ENCODE measurements at regions not wholly inside any gene's neighbourhood (a gene's known extent, or its start where the extent isn't known, plus 50 kb on each side); places are given as distances from the start of the nearest gene placed in this dataset.
A peak's percentile ranks its signal among the peaks of the same experiment; 100 is the strongest.

DNA sequence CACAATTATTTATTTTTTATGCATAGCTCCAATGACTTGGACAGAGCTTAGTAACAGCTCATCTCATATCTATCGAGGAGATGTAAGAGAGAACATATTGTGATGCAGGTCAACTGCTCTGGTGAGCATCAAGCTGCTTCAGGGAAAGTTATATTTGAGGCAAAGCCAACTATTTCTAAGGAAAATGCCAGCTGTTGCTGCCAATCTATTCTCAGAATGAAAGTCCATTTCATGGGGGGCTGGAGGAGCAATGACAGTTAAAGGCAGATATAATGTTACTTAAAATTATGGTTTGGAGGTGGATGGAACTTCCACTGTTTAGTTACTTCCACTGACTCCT is 424.8 kb downstream of the KIF20B start:
- H3K4me3 ChIP-seq: no peak overlapping the region
- H3K9me3 ChIP-seq: no peaks in the 10 kb centered on the region
- H3K4me1 ChIP-seq: no peaks in the 10 kb centered on the region
- H3K27me3 ChIP-seq: no peaks in the 10 kb centered on the region
- TF ChIP-seq, protein P1, sequence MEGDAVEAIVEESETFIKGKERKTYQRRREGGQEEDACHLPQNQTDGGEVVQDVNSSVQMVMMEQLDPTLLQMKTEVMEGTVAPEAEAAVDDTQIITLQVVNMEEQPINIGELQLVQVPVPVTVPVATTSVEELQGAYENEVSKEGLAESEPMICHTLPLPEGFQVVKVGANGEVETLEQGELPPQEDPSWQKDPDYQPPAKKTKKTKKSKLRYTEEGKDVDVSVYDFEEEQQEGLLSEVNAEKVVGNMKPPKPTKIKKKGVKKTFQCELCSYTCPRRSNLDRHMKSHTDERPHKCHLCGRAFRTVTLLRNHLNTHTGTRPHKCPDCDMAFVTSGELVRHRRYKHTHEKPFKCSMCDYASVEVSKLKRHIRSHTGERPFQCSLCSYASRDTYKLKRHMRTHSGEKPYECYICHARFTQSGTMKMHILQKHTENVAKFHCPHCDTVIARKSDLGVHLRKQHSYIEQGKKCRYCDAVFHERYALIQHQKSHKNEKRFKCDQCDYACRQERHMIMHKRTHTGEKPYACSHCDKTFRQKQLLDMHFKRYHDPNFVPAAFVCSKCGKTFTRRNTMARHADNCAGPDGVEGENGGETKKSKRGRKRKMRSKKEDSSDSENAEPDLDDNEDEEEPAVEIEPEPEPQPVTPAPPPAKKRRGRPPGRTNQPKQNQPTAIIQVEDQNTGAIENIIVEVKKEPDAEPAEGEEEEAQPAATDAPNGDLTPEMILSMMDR (IDR thresholded peaks at IDR 0.05): no peak
- no peak for DNase-seq
- H3K36me3 ChIP-seq: no peaks in the 10 kb centered on the region
- intact Hi-C loops (cut with DNase I): no loop called here
- H3K27ac ChIP-seq: no peak overlapping the region
- no peak for ATAC-seq

- Histone ChIP-seq H3K27ac (no peak overlapping the region), H3K36me3 (no peaks in the 10 kb centered on the region), H3K9me3 (peaks cover 5% of the 10 kb centered on the region), H3K4me3 (no peak overlapping the region), H3K4me1 (no peaks in the 10 kb centered on the region), H3K27me3 (no peaks in the 10 kb centered on the region)
- intact Hi-C loops (cut with DNase I): no loop called here
- TF ChIP-seq, protein P1 (IDR thresholded peaks at IDR 0.05): no peak
- ATAC-seq (no peak), DNase-seq (no peak)
Measured at GRCh38 chr10:90130321-90131086, 429.1 kb downstream of the KIF20B start.

DNA sequence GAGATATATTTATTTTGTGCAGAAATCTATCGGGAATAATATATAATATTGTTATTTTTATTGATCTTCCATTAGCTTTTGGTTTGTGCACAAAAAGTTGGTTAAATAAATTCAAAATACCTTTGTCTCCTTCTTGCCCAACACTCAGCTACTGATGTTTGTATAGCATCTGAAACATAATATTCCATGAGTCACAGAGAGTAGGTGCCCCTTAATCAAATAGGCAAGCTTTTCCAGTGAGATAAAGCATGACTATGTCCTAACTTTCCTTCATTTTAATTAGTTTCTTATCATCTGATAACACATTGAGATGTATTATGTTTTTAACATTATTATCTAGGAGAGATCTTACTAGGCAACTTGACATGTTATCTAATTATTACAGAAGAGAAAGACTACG is 432.2 kb downstream of the KIF20B start:
- Histone ChIP-seq H3K36me3 (no peaks in the 10 kb centered on the region), H3K27ac (no peak overlapping the region), H3K4me3 (no peak overlapping the region), H3K27me3 (no peaks in the 10 kb centered on the region), H3K9me3 (peaks cover 30% of the 10 kb centered on the region), H3K4me1 (no peaks in the 10 kb centered on the region)
- TF ChIP-seq, protein P1 (IDR thresholded peaks at IDR 0.05): no peak
- ATAC-seq (no peak), DNase-seq (no peak)
- intact Hi-C loops (cut with DNase I): no loop called here

DNA sequence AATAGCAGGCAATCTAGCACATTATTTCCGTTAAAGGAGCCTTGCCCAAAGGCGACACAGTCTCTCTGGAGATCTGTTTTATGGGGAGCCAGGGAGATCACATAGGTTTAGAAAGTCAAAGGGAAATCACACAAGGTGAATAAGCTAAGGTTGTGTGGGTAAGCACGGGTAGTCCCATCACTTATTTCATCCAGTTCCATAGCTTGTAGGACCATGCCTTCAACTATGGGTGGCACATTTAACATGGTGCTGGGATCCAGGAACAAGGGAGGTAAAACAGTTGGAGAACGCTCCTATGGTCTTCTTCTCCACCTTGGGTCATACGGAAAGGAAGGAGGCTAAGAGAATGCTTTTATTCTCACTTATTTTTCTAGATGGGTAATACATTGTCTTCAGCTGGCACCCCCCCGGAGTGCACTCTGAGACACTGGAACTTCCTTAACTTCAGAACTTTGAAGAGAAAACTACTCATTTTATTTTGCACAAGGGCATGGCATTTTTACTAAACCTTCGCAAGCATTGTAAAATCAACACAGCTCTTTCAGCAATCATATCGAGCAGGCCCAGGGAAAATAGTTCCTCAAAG is 435.4 kb downstream of the KIF20B start:
- no peak for ATAC-seq
- Histone ChIP-seq H3K36me3 (no peaks in the 10 kb centered on the region), H3K4me1 (no peaks in the 10 kb centered on the region), H3K9me3 (peaks cover 30% of the 10 kb centered on the region), H3K27me3 (no peaks in the 10 kb centered on the region), H3K27ac (no peak overlapping the region), H3K4me3 (no peak overlapping the region)
- no peak for DNase-seq
- TF ChIP-seq, protein P1 (IDR thresholded peaks at IDR 0.05): no peak
- intact Hi-C loops (cut with DNase I): no loop called here

- Histone ChIP-seq H3K27me3 (no peaks in the 10 kb centered on the region), H3K9me3 (peaks cover 30% of the 10 kb centered on the region), H3K36me3 (no peaks in the 10 kb centered on the region), H3K4me3 (no peak overlapping the region), H3K4me1 (no peaks in the 10 kb centered on the region), H3K27ac (no peak overlapping the region)
- intact Hi-C loops (cut with DNase I): no loop called here
- DNase-seq: no peak
- TF ChIP-seq, protein P1 (IDR thresholded peaks at IDR 0.05): peak; percentile 36
- no peak for ATAC-seq
Measured at GRCh38 chr10:90138844-90139243, 437.5 kb downstream of the KIF20B start.
